GM19397 (cell line): ENCODE measurements at regions not wholly inside any gene's neighbourhood (a gene's known extent, or its start where the extent isn't known, plus 50 kb on each side); places are given as distances from the start of the nearest gene placed in this dataset.

Experiments
- ATAC-seq: cut with Tn5 transposase; IDR thresholded peaks from one replicate; pipeline ENCODE4 v1.9.1; 2021; ENCODE audit warnings: mild to moderate bottlenecking, moderate library complexity; ENCODE audit not compliant: unreplicated experiment

GRCh38 chr5:139733698-139734538, 61.7 kb upstream of the PSD2 start:
- no peak for ATAC-seq

GRCh38 chr5:139734539-139734916, 61.1 kb upstream of the PSD2 start:
- no peak for ATAC-seq

DNA sequence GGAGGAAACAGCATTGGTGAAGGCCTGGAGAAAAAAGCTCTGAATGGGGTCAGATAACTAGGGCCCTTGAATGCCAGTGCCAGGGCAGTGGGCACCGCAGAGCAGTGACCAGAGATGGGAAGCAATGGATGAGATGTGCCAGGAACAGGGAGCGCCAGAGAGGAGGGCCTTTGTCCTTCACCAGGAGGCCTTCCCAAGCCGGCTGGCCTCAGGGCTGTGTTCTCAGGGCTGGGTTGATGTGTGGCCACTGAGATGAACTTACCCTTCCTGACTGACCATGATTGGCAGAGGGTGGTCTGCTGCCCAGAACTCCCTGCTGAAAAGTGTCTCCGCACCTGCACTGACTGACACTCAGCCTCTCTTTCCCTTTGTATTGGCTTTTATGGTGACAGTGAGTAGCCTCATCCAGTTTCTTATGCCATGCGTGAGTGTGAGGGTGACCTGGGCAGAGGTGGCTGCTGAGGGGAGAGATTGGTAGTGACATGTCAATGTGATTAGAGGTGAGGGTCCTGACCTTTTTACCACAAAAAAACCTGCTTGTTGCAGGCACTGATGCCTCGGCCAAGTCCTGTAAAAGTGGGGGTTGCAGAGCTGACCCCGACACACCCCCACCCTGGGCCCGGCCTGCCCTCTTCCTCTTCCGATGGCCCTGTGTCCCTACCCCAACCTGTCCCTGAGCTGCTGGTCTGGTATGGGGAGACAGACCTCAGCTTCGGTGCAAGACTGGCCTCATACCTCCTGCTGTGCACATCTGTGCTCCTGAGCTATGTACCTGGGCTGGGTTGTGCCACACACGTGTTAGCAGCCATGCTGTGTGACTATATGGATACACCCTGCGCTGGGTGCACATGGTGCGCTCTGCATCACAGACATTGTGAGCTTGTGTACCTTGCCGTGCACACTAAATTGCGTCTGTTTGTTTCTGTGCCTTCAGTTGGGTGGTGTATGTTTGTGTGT, 57.1 kb upstream of the PSD2 start:
- ATAC-seq, result no peak

GRCh38 chr5:139739150-139739974, 56.2 kb upstream of the PSD2 start:
- no peak for ATAC-seq

GRCh38 chr5:139740138-139740991, 55.2 kb upstream of the PSD2 start:
- ATAC-seq, result no peak

DNA sequence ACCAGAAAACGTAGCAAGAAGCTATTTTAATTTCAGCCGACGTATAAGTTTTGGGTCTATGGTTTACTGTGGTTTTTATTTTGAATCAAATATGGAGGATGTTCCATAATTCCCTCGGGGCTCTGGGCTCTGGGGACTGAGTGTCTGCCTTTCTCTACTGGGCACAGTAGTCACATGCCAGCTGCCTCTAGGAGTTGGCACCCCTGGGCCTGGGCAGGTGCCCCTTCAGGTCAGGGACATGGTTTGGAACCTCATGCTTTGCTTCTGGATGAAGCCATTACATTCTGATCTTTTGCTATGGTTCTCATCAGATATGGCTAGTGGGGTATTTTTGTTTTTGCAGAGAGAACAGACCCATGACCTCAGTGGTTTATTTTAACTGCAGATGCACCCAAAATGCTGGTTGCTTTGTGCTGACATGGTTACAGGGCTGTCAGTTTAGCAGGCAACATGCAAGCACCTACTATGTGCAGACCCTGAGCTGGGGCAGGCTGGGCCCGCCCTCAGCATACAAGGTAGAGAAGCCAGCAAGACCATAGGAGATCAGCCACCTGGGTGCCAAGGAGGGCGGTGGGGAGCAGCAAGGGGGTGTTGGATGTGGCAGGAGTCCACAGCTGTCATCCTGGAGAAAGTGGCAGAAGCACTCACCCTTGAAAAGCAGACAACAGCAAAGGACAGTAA, 54.5 kb upstream of the PSD2 start:
- no peak for ATAC-seq

- no peak for ATAC-seq
Measured at GRCh38 chr5:139741823-139742172, 53.8 kb upstream of the PSD2 start.

GRCh38 chr5:139742173-139742903, 53.3 kb upstream of the PSD2 start:
- no peak for ATAC-seq

GRCh38 chr5:139743001-139743771, 52.4 kb upstream of the PSD2 start:
- ATAC-seq, result no peak

DNA sequence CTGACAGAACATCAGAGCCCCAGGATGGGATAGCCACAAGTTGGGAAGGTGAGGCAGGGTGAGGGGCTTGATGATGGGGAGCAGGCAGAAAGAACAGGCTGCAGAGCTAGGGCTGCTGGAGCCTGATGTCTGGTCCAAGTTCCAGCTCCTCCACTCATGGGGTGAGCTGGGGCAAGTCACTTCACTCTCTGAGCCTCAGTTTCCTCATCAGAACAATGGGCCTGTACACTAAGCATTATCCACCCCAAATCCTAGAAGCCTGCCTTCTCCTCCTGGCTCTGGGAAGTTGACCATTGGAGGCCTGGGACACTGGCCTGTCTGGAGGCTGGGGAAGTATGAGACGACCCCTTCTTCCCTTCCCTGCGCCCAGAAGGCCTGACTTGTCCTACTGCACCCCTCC, 51.8 kb upstream of the PSD2 start:
- ATAC-seq, result no peak

GRCh38 chr5:139744471-139745131, 51.0 kb upstream of the PSD2 start:
- ATAC-seq, result no peak

- ATAC-seq, result no peak
Measured at GRCh38 chr5:139745132-139745799, 50.3 kb upstream of the PSD2 start.

DNA sequence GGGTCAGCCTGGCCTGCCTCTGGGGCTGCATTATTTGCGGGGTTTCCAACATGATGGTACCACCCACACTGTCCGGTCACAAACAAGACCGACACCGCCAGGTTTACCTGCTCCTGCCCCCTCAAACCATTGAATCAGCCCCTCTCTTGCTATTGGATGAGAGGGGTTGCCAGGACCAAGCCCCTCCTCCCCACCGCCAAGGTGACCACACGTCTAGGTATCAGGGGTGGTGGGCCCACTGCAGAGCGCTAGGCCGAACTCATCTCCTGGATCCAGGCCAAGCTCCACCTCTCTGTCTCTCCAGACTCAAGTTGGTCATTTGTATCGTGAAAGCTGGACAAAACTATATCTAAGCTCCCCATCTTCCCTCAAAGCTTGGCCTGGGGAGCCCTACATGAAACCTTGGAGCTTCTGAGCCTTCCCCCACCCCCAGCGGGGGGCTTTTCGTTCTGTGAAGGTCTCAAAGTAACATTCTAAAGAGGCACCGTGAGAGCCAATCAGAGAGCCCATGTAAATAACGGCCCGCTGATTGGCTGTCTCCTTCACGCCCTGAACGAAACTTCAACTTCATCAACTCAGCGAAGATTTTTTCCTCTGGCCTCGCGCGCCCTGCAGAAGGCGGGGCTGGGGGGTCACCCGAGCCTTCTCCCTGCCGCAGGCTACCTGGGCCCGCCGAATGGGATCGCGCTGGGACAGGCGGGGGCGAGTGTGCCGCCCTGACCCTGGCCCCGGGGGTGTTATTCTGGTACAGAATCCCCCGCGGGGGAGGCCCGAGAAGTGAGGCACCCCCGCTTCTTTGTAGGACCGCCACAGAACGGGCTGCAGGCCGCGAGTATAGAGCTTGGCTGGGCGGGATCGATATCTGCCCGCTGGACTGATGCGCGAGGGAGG, 49.6 kb upstream of the PSD2 start:
- peak; percentile 19 for ATAC-seq
